K562 (cell line): ENCODE measurements at regions not wholly inside any gene's neighbourhood (a gene's known extent, or its start where the extent isn't known, plus 50 kb on each side); places are given as distances from the start of the nearest gene placed in this dataset.

ENCODE experiments used
- ATAC-seq: fragments of 200-7000 bp; cut with Tn5 transposase; 3 replicates; pipeline ENCODE4 v1.9.1; 2020; ENCODE audit warnings: moderate library complexity
- BruUV-seq: library from RNA; stranded (reverse); fragments of 400-500 nt; replicated peaks from 2 replicates; lab custom pipeline; 2021; lab: Mats Ljungman, UMichigan
- CTCF ChIA-PET: fragments of 300-600 bp; formaldehyde crosslinking; extraction: SDS; loops from one replicate; lab custom pipeline; 2021; ENCODE audit warnings: low intra/inter-chr PET ratio; lab: Yijun Ruan, JAX
- POLR2A ChIA-PET: fragments of 300-600, 350-650 bp; sonication (Branson Sonifier 250); formaldehyde crosslinking; extraction: SDS; loops from one replicate; lab custom pipeline; 2021; ENCODE audit warnings: antibody characterized with exemption, inconsistent platforms; lab: Yijun Ruan, JAX
- DNase-seq, 4 experiments: peaks; one replicate each; pipeline versions ENCODE4 v3.0.0 to v3.0.0-alpha.2; 2011 to 2018; ENCODE audit warnings: low spot score in 3 of 4, mixed read lengths in 3 of 4; ENCODE audit errors: extremely low read depth in 1 of 4
- FAIRE-seq: peaks from 2 replicates; lab custom pipeline; 2011; peaks lifted over from hg19 to GRCh38; lab: Jason Lieb, UNC
- H2AFZ ChIP-seq: 2 replicates; pipeline ENCODE4 v1.6.0; 2011; ENCODE audit warnings: low read depth, low read length, control low read depth, inconsistent platforms
- H3K27ac ChIP-seq: fragments of 200-600 bp; 3 replicates; pipeline ENCODE4 v1.8.0; 2011; ENCODE audit warnings: low read depth, mild to moderate bottlenecking, control low read depth, inconsistent platforms, low read length, moderate library complexity, mixed read lengths; ENCODE audit errors: extremely low read depth
- H3K27me3 ChIP-seq, 2 experiments: fragments of 300-600 bp in 1 of 2; 2 replicates in 1 of 2; 3 replicates in 1 of 2; pipeline versions ENCODE4 v1.6.0 to v1.8.0; 2011; ENCODE audit warnings: inconsistent platforms in 2 of 2, low read length in 2 of 2, mild to moderate bottlenecking in 1 of 2, mixed read lengths in 1 of 2, moderate library complexity in 1 of 2; ENCODE audit not compliant: control insufficient read depth in 2 of 2, insufficient read depth in 2 of 2
- H3K36me3 ChIP-seq: fragments of 300-600 bp; 3 replicates; pipeline ENCODE4 v1.8.0; 2011; ENCODE audit warnings: mild to moderate bottlenecking, low read length, inconsistent platforms; ENCODE audit not compliant: control insufficient read depth, insufficient read depth
- H3K4me1 ChIP-seq, 2 experiments: fragments of 200-600 bp in 1 of 2; replicated peaks in 1 of 2; 2 replicates in 1 of 2; 3 replicates in 1 of 2; pipeline versions ENCODE4 v1.5.1 to v1.8.0; 2011; ENCODE audit warnings: inconsistent platforms in 2 of 2, low read length in 2 of 2, mild to moderate bottlenecking in 1 of 2, mixed read lengths in 1 of 2, moderate library complexity in 1 of 2; ENCODE audit not compliant: control insufficient read depth in 2 of 2, insufficient read depth in 2 of 2
- H3K4me2 ChIP-seq: 2 replicates; pipeline ENCODE4 v1.6.1; 2011; ENCODE audit warnings: low read length, control low read depth, inconsistent platforms, mixed read lengths; ENCODE audit not compliant: insufficient read depth
- H3K4me3 ChIP-seq: fragments of 200-600 bp; sonication (generic), shearing (Covaris generic); 2 replicates; pipeline ENCODE4 v1.5.1; 2016; ENCODE audit warnings: control low read depth, inconsistent platforms
- H3K79me2 ChIP-seq: fragments of 200-600 bp; 3 replicates; pipeline ENCODE4 v1.8.0; 2011; ENCODE audit warnings: low read length, inconsistent platforms; ENCODE audit not compliant: control insufficient read depth, insufficient read depth
- H3K9ac ChIP-seq, 2 experiments: 2 replicates each; pipeline versions ENCODE4 v1.6.0 to v1.6.1; 2011; ENCODE audit warnings: low read depth in 2 of 2, low read length in 2 of 2, control low read depth in 1 of 2, inconsistent platforms in 1 of 2, mild to moderate bottlenecking in 1 of 2, mixed read lengths in 1 of 2; ENCODE audit not compliant: insufficient read depth in 1 of 2
- H3K9me1 ChIP-seq: one replicate; pipeline ENCODE4 v1.6.0; 2011; ENCODE audit warnings: inconsistent platforms, mild to moderate bottlenecking, low read length, moderate library complexity; ENCODE audit not compliant: control insufficient read depth, insufficient read depth
- H3K9me3 ChIP-seq: replicated peaks from 2 replicates; pipeline ENCODE4 v1.5.1; 2011; ENCODE audit warnings: low read depth, low read length, inconsistent platforms; ENCODE audit not compliant: control insufficient read depth, insufficient read depth
- H4K20me1 ChIP-seq: replicated peaks from 2 replicates; pipeline ENCODE4 v1.6.1; 2011; ENCODE audit warnings: low read length, inconsistent platforms, mixed read lengths; ENCODE audit not compliant: control insufficient read depth, insufficient read depth
- ATF3 ChIP-seq, 2 experiments: fragments of 450-650 bp in 1 of 2; sonication (generic) in 1 of 2; formaldehyde crosslinking in 1 of 2; IDR thresholded peaks in 1 of 2; conservative IDR thresholded peaks in 1 of 2; 2 replicates each; pipeline versions ENCODE4 v1.6.1 to v1.8.1; 2016 to 2023; ENCODE audit warnings: mild to moderate bottlenecking in 2 of 2, moderate library complexity in 2 of 2, inconsistent platforms in 1 of 2, missing genetic modification reagents in 1 of 2
- DNMT1 ChIP-seq: fragments of 450-650 bp; IDR thresholded peaks from 2 replicates; pipeline ENCODE4 v1.6.1; 2016; ENCODE audit warnings: antibody characterized with exemption, mild to moderate bottlenecking
- GATAD2A ChIP-seq: fragments of 450-650 bp; IDR thresholded peaks from 2 replicates; pipeline ENCODE4 v1.6.1; 2017
- MAFF ChIP-seq: IDR thresholded peaks from 2 replicates; pipeline ENCODE4 v1.6.1; 2012; ENCODE audit warnings: low read length, improper control_type of control experiment
- MED1 ChIP-seq: sonication (generic); formaldehyde crosslinking; IDR thresholded peaks from 2 replicates; pipeline ENCODE4 v1.8.1; 2023; ENCODE audit warnings: missing genetic modification reagents, borderline replicate concordance
- MTA1 ChIP-seq: fragments of 450-650 bp; IDR thresholded peaks from 2 replicates; pipeline ENCODE4 v1.6.1; 2017; ENCODE audit warnings: borderline replicate concordance
- NR0B1 ChIP-seq: fragments of 450-650 bp; IDR thresholded peaks from one replicate; pipeline ENCODE4 v1.6.1; 2018; ENCODE audit warnings: mild to moderate bottlenecking, moderate library complexity; ENCODE audit not compliant: partially characterized antibody
- TSC22D4 ChIP-seq: fragments of 450-650 bp; IDR thresholded peaks from 2 replicates; pipeline ENCODE4 v1.6.1; 2016; ENCODE audit warnings: missing genetic modification characterization, missing biosample characterization, control low read depth
- ZC3H8 ChIP-seq: fragments of 450-650 bp; IDR thresholded peaks from 2 replicates; pipeline ENCODE4 v1.6.1; 2017
- WGBS: fragments of 100-300 bp; shearing (Covaris generic); methylation state at CpG from one replicate; pipeline ENCODE4 v1.1.6; 2016; ENCODE audit warnings: low coverage, mixed read lengths; ENCODE audit not compliant: insufficient coverage; ENCODE audit errors: missing lambda C conversion rate; 5-methylcytosine and 5-hydroxymethylcytosine counted together
- in situ Hi-C: fragments of 300-500 bp; cut with MboI; formaldehyde crosslinking; loops from 4 replicates; pipeline ENCODE4 v1.15.0; 2018; ENCODE audit warnings: inconsistent platforms, mixed read lengths
- intact Hi-C: fragments of 100-400 bp; cut with micrococcal nuclease; formaldehyde crosslinking; loops from 2 replicates; pipeline ENCODE4 v1.14.2; 2022

- Histone ChIP-seq H3K9ac (no peak overlapping the region), H3K9me3 (no peaks in the 10 kb centered on the region), H3K9me1 (no peaks in the 10 kb centered on the region), H3K36me3 (no peaks in the 10 kb centered on the region), H3K4me2 (no peak overlapping the region), H3K27ac (no peak overlapping the region), H2AFZ (no peak overlapping the region), H4K20me1 (no peaks in the 10 kb centered on the region), H3K27me3 (no peaks in the 10 kb centered on the region), H3K79me2 (no peaks in the 10 kb centered on the region), H3K4me1 (no peaks in the 10 kb centered on the region), H3K4me3 (no peak overlapping the region)
- no peak for ATAC-seq
- ChIA-PET POLR2A (no interaction called here), CTCF (no interaction called here)
- intact Hi-C loops = no loop called here
- DNase-seq = no peak
- in situ Hi-C loops = no loop called here
- 0% methylated on average over 3 of the region's 3 CpGs for WGBS
- no peak for FAIRE-seq
- no TSS peak for BruUV-seq
- no peak for TF ChIP-seq ZC3H8
- no peak for TF ChIP-seq ATF3 (IDR thresholded peaks at IDR 0.05)
- no peak for TF ChIP-seq ATF3 (CRISPR knock-in tag; conservative IDR thresholded peaks at IDR 0.05)
- no peak for TF ChIP-seq GATAD2A
- no peak for TF ChIP-seq TSC22D4 (tag)
- TF ChIP-seq NR0B1 = no peak
- TF ChIP-seq MED1 (CRISPR knock-in tag) = no peak
- no peak for TF ChIP-seq MTA1
- TF ChIP-seq DNMT1 = no peak
- no peak for TF ChIP-seq MAFF
- TF ChIP-seq, all 486 proteins: peak for 0
Measured at GRCh38 chr5:67308988-67309688, 112.5 kb upstream of the CD180 start.
